GM18951 (cell line): ENCODE measurements at regions not wholly inside any gene's neighbourhood (a gene's known extent, or its start where the extent isn't known, plus 50 kb on each side); places are given as distances from the start of the nearest gene placed in this dataset.

Experiments
- POLR2A ChIP-seq: IDR thresholded peaks from 4 replicates; pipeline ENCODE4 v1.6.1; 2011; ENCODE audit warnings: mild to moderate bottlenecking; ENCODE audit not compliant: insufficient read length, insufficient read depth; ENCODE audit errors: extremely low read depth
- in situ Hi-C: fragments of 300-500 bp; cut with MboI; formaldehyde crosslinking; loops from one replicate; pipeline ENCODE4 v1.12.0; 2022; ENCODE audit warnings: low sequenced_read_pairs, mixed read lengths, inconsistent platforms; ENCODE audit not compliant: unreplicated experiment

DNA sequence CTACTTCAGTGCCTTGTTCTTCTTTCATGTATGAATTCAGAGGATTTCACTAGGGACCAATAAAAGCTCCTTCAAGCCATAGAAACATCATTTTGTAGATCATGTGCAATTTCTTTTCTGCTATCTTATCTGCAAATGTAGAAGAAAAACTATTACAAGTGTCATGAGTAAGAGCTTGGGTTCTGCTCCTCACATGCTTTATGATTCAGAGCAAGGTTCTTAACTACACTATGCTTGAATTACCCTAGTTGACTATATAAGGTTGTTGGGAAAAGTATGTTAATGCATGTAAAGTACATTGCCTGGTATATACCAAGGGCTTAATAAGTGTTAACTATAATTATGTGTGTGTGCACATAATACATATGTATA is 91.4 kb upstream of the S1PR1 start:
- in situ Hi-C loops = no loop called here
- no peak for TF ChIP-seq POLR2A

- in situ Hi-C loops = no loop called here
- TF ChIP-seq POLR2A = no peak
These were observed 92.0 kb upstream of the S1PR1 start for GRCh38 chr1:101144671-101145448.

- no peak for TF ChIP-seq POLR2A
- in situ Hi-C loops = no loop called here
These were observed 94.6 kb upstream of the S1PR1 start for GRCh38 chr1:101142244-101142643.

DNA sequence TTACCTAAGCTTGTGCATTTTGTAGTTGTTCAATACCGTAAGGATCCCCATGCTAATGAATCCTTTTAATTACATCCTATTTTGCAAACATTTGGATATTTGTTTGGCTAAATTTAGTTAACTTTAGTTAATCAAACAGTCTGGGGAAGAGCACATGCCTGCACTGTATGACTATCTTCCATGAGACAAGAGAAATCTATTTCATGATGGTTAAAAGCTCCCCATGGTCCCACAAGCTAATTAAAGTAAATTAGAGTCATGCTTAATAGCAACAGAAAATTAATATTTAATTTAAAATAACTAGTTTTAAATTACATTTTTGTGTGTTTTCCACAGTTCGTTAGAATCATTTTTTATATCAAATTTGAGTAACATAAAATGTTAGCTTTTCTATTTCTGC is 95.4 kb upstream of the S1PR1 start:
- no peak for TF ChIP-seq POLR2A
- in situ Hi-C loops = no loop called here

DNA sequence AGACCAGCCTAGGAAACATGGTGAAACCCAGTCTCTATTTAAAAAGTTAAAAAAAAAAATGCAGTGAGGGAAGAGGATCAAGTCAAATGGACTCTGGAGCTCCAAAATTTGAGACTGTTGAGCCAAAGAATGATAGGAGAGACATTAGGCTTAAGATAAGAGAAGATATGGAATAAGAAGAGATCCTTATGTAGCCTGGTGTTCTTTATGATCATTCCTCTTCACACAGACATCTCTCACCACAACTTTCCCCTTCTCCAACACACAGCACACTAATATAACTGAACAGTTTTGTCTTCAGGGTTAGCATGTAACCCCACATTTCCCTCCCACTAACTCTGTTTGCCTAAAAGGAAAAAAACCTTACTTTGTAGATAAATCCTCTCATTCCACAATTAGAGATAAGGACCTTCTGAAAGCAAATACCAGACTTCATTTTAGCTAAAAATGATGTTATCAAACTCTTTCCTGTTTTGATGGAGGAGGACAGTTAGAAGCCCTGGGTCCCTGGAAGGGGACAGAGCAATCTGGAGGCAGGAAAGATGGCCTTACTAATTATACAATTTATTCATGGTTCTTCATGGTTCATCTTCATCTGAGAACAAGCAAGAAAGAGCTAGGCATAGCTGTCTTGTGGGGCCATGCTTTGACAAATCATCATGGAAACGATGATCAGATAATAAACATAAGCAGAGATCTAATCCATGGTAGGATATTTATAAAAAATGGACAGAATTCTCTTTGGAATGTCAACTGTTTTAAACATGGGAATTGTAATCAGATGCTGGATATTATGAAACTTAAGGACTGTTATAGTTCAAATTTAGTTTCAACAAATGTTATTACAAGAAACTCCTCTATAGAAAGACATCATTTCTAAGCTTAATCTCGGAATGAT is 96.7 kb upstream of the S1PR1 start:
- in situ Hi-C loops = no loop called here
- TF ChIP-seq POLR2A = no peak

DNA sequence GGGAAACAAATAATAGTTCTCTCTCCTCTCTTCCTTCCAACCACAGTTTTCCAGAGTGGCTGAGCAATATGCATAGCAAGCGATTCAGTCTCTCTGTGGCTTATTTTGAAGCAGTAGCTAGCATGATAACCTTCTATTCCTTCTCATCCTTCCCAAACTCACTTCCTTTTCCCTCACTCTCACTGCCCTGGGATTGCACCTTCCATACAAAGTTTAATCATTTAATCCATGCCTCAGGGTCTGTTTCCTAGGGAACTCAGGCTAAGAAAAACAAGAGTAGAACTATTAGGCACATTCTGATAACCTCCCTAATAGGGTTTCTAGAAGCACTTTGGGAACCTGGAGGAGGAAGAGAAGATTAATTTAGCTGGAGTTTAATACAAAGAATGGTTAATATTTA is 97.7 kb upstream of the S1PR1 start:
- no peak for TF ChIP-seq POLR2A
- in situ Hi-C loops = no loop called here

DNA sequence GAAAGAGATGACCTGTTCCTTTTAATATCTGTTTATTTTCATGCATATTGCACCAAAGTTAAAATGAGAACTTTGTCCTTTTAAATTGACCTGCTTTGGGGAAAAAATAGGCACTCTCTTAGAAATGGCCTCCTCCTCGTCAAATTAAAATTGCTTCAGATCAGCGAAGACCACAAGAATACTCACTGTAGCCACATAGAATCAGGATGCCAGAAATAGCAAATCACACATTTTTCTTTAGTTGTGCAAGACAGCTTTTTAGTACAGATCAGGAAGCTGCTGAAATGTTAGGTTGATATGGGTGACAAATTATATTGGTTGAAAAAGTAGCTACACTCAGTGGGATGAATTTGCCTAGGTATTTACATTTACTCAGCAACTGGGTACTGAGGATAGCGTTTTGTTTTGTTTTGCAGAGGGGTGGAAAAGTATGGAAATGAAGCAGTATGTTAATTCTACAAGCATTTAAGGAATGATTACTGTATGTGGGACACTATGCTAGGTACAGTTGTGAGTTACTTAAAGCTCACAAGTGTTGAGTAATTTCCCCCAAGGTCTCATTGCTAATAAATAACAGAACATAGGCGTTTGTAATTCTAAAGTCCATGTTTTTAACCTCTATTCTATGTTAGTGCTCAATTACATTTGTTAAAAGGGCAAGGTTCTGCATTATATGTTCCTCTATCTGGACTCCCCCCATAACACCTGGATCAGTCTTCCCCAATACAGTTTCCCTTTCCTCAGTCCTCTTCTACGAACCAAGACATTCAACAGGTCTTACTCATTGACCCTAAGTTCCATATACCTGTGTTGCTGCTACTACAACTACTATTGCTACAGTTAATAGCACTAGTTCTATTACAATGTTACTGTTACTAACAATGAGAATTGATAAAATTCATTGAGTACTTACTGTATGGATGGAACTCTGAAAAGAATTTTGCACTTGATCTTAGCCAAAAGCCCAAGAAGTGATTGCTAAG is 99.4 kb upstream of the S1PR1 start:
- in situ Hi-C loops = no loop called here
- no peak for TF ChIP-seq POLR2A

DNA sequence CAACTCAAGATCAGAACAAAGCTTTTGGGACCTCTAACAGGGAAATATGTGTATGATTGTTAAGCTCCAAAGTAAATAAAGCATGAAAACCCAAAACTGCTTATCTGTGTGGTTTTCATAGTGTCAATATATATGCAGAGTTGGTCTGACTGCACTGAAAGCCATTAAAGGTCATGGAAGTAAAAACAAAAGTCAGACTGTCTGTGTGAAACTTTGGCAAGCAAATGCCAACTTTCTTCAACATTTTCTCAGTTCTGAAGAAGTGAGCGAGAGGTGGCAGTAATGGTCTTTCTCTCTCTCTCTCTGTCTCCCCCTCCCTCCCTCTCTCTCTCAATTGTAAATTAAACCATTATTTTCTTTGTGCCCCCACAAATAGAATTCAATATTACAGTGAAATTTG is 100.1 kb upstream of the S1PR1 start:
- TF ChIP-seq POLR2A = no peak
- in situ Hi-C loops = no loop called here

GRCh38 chr1:101136271-101136670 is 100.5 kb upstream of the S1PR1 start:
- in situ Hi-C loops = no loop called here
- no peak for TF ChIP-seq POLR2A

- TF ChIP-seq POLR2A = no peak
- in situ Hi-C loops = no loop called here
These were observed 101.3 kb upstream of the S1PR1 start for GRCh38 chr1:101135526-101135925.

DNA sequence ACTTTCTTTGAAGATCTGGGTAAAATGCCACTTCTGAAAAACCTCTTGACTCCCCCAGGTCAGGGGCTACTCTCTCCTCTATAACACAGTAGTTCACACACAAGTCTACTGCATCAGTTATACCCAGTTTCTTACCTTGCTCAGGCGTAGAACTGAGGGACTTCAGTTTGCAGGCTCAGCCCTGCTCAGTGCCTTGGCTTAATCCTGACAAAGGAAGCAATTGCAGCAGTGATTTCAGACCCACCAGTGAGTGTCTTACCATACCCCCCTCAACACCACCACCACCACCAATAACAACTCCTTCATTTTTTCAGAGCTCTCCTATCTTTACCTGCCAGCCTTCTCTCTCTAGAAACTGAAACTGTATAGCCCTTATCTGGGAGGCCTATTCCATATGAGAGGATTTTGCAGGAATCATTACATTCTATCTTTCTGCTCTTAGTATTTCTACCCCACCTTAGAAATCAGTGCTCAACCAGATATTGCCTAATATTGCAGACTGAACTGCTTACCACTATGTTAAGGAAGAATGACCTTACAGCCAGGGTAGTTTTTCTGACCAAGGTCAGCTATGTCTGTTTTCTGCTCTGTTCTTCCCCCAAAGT is 105.5 kb upstream of the S1PR1 start:
- in situ Hi-C loops = no loop called here
- TF ChIP-seq POLR2A = no peak

GRCh38 chr1:101130673-101131072 is 105.1 kb upstream of the DPH5 start:
- no peak for TF ChIP-seq POLR2A
- in situ Hi-C loops = no loop called here

- in situ Hi-C loops = loop anchor here (10.0 kb wide), 1 partner anchor 156 kb away; no protein-coding TSS in a partner anchor
- TF ChIP-seq POLR2A = no peak
These were observed 103.3 kb upstream of the DPH5 start for GRCh38 chr1:101128846-101129245.

DNA sequence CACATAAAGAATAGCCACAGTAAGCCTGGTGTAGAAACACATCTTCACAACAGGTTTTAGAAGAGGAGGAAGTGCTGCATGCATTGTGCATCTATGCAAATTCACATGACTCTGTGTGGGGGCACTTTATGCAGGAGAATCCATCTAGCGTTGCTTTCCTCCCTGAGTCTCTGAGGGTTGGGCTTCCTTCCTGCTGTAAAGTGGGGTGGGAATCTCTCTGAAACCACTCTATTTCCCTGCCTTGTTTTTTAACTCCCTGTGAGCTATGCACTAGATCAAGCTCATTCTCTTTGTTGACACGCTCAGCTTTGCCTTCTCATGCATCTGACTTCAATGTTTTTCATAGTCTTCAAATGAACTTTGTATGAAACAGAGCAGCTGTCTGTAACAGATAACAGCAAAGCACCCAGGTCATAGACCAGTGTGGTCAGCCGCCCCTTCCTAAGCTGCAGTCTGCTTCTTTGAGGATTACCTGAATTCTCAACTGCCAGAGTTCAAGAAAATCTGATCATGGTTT is 102.7 kb upstream of the DPH5 start:
- in situ Hi-C loops = loop anchor here (10.0 kb wide), 1 partner anchor 157 kb away; no protein-coding TSS in a partner anchor

More for the DNA sequence above, 102.7 kb upstream of the DPH5 start:
- TF ChIP-seq POLR2A = no peak
